Stimulated activated naive CD8-positive, alpha-beta T cell treated with anti-CD3 and anti-CD28 coated beads, Interleukin-15, Interleukin-2, amounts not matched to agents 100 ng/mL and 50 ng/mL, for 24 hours (primary cell): ENCODE measurements at regions not wholly inside any gene's neighbourhood (a gene's known extent, or its start where the extent isn't known, plus 50 kb on each side); places are given as distances from the start of the nearest gene placed in this dataset.
A peak's percentile ranks its signal among the peaks of the same experiment; 100 is the strongest.
"Not testable (repeated sequence)": the region's sequence is repeated elsewhere in the genome, so short reads cannot be mapped to it uniquely, and the experiment has no call there.

Experiments used
- H3K27ac Mint-ChIP-seq: one replicate; pipeline ENCODE4 v1.8.0; 2021; ENCODE audit warnings: mild to moderate bottlenecking, mixed read lengths
- H3K27me3 Mint-ChIP-seq: one replicate; pipeline ENCODE4 v1.8.0; 2021; ENCODE audit warnings: mixed read lengths
- H3K36me3 Mint-ChIP-seq: one replicate; pipeline ENCODE4 v1.8.0; 2021; ENCODE audit warnings: low read depth, mixed read lengths
- H3K4me1 Mint-ChIP-seq: one replicate; pipeline ENCODE4 v1.8.0; 2021; ENCODE audit warnings: low read depth, mixed read lengths
- H3K4me3 Mint-ChIP-seq: one replicate; pipeline ENCODE4 v1.8.0; 2021; ENCODE audit warnings: mild to moderate bottlenecking, mixed read lengths
- H3K9me3 Mint-ChIP-seq: one replicate; pipeline ENCODE4 v1.8.0; 2021; ENCODE audit warnings: mixed read lengths

DNA sequence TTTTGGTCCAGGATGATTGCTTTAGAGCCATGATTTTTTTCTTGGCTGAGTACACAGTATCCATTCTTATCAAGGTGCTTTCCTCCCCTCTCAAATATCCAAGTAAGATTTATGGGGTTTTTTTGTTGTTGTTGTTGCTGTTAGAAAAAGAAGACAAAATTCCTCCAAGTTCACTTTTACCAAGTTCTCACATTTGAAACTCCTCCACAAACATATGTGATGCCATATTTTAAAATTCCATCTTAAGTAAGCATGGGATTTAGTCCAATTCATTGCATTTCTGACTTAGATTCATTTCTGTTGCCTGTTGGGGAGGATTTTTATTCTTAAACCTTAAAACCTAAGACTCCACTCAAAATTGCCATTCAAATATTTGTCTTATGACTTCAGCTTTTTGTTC, 128.6 kb upstream of the SPATA12 start:
- Mint-ChIP-seq H3K4me1 (peaks cover 55% of the 10 kb centered on the region), H3K9me3 (peaks cover 9% of the 10 kb centered on the region), H3K27ac (no peak overlapping the region)

DNA sequence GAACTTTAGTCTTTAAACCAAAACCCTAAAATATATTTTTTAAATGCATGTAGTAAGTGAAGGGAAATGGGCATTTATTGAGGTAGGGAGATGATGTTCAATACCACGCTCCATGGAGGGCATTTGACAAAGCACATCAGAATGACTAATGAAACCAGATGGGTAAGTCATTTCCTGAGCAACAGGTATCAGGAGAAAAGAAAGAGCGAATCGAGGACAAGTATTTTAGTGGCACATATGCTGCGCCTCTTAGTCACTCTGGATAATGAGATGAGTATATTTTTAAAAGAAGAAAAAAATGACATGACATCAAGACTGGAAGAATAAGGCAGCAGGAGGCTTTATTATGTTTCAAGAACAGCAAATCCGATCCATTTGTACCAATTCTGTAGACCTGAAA, 129.0 kb upstream of the ARHGEF3 start:
- peak overlapping the region; percentile 44 for H3K4me3 Mint-ChIP-seq
- peaks cover 15% of the 10 kb centered on the region for H3K36me3 Mint-ChIP-seq
- no peaks in the 10 kb centered on the region for H3K27me3 Mint-ChIP-seq
- H3K4me1 Mint-ChIP-seq, result peaks cover 66% of the 10 kb centered on the region
- peak overlapping the region; percentile 92 for H3K27ac Mint-ChIP-seq
- H3K9me3 Mint-ChIP-seq, result peaks cover 9% of the 10 kb centered on the region

More for the DNA sequence above, 128.6 kb upstream of the SPATA12 start:
- Mint-ChIP-seq H3K4me3 (no peak overlapping the region), H3K36me3 (peaks cover 15% of the 10 kb centered on the region), H3K27me3 (no peaks in the 10 kb centered on the region)

DNA sequence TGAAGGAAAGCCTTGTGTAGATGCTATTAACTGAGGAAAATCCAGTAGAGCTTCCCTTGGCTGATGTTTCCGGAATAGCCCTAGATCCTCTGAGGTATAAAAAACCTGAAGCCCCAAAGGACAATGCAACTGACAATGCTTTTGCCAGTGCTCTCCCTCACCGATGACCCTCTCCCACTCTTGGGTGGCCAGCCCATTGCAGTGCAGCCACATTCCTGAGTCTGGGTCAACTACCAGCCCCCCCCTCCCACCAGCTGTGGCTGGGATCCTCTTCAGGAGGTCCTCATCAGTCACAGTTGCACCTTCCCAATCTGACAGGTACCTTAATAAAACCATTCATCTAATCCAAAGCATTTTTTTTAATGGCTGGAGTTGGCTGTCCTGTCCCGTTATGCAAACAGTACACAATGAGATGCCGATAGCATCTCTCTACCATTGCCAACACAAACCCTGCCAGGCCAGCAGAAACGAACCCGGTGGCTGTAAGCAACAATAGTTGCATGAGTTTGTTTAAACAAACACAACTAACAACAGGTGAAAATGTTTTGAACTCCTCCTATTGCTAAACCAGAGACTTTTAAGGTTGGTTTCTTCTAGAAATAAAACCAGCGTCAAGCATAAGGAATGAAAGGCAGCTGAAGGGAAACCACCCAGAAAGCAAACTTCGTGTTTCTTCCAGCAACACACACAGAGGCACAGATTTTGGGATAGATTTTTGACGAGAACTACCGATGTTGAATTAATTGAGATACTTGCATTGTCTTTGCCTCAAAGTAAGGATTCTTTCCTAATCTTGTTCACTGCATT, 128.3 kb upstream of the ARHGEF3 start:
- H3K4me3 Mint-ChIP-seq, result no peak overlapping the region
- H3K36me3 Mint-ChIP-seq, result peaks cover 15% of the 10 kb centered on the region
- H3K27ac Mint-ChIP-seq, result peak overlapping the region; percentile 92
- peaks cover 9% of the 10 kb centered on the region for H3K9me3 Mint-ChIP-seq
- peaks cover 73% of the 10 kb centered on the region for H3K4me1 Mint-ChIP-seq
- no peaks in the 10 kb centered on the region for H3K27me3 Mint-ChIP-seq

DNA sequence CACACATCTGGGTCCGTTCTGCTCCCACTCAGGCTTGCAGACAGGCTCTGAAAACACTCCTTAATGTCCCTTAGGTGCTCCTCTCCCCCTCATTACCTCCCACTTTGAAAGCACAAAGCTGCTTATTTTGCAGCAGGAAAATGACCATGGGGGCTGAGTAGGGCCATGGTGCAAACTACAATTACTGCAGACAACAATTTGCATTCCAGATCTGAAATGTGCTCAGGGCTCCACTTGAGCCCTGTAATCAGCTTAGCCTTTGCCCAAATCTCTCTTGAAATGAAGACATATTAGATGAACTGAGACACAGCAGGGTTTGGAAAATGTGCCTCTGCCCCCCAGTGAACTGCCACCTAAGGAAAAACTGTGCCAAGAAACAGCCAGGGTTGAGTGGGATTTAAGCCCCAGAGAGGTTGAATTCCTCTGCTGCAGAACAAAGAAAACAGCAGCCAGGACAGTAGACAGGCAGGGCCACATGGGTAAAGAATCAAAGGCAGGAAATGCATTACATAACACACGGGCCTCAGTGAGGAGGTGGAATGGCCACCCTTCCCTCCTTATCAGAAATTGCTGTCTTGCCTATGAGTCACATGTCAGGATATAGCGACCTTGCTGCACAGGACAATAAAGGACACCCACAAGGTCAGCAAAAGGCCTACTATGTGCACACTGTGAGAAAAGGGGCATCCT, 126.8 kb upstream of the ARHGEF3 start:
- Mint-ChIP-seq H3K27me3 (no peaks in the 10 kb centered on the region), H3K27ac (peak overlapping the region; percentile 29), H3K4me3 (no peak overlapping the region), H3K4me1 (peaks cover 88% of the 10 kb centered on the region), H3K9me3 (peaks cover 4% of the 10 kb centered on the region), H3K36me3 (peaks cover 9% of the 10 kb centered on the region)

GRCh38 chr3:56927855-56928254, 126.1 kb upstream of the ARHGEF3 start:
- Mint-ChIP-seq H3K27ac (no peak overlapping the region), H3K9me3 (peaks cover 4% of the 10 kb centered on the region), H3K36me3 (peaks cover 8% of the 10 kb centered on the region), H3K4me3 (no peak overlapping the region), H3K27me3 (no peaks in the 10 kb centered on the region), H3K4me1 (peaks cover 94% of the 10 kb centered on the region)

- H3K4me3 Mint-ChIP-seq, result no peak overlapping the region
- no peaks in the 10 kb centered on the region for H3K9me3 Mint-ChIP-seq
- H3K27ac Mint-ChIP-seq, result peak overlapping the region; percentile 45
- no peaks in the 10 kb centered on the region for H3K27me3 Mint-ChIP-seq
- peaks cover 93% of the 10 kb centered on the region for H3K4me1 Mint-ChIP-seq
- H3K36me3 Mint-ChIP-seq, result peaks cover 2% of the 10 kb centered on the region
These were observed 125.2 kb upstream of the ARHGEF3 start for GRCh38 chr3:56926947-56927282.

DNA sequence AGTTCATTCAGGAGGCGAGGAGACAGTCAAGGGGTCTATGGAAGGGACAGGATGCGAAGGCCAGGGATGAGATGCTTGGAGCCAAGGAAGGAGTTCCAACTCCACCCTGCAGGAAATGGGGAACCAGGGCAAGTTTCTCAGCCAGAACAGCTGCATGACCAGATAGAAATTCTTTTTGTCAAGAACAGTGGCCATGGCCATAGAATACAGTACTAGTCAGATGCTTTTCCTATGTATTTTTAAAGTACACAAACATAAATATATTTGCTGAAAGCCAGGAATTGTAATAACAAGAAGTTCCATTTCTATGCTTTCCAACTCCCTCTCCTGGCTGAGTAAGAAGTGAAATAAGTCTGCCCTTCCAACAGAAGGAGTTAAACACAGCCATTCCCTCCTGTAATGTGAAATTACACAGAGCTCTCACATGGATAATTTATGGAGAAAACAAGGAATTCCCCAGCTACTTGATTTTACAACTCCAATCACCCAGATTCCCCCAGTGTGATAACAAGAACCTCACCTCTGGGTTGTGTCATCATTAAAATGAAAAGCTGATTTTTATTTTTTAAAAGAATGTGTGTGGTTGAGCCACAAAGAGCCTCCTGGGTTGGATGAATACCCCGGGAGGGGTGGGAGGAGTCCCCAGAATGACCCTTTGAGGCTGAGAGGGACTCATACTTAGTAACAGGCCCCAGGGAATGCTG, 124.6 kb upstream of the ARHGEF3 start:
- Mint-ChIP-seq H3K4me1 (peaks cover 93% of the 10 kb centered on the region), H3K27me3 (no peaks in the 10 kb centered on the region), H3K4me3 (no peak overlapping the region), H3K36me3 (no peaks in the 10 kb centered on the region), H3K27ac (peak overlapping the region; percentile 45), H3K9me3 (no peaks in the 10 kb centered on the region)

DNA sequence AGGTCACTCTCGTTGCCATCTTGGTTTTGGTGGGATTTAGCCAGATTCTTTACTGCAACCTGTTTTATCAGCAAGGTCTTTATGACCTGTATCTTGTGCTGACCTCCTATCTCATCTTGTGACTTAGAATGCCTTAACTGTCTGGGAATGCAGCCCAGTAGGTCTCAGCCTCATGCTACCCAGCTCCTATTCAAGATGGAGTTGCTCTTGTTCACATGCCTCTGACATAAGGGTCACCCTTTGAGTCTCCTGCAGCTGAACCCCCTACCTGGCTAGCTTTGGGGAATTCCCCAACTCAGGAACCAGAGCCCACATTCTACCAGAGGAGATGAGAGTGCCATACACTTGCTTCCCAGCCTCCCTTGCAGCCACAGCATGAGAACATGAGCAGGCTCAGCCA, 123.0 kb upstream of the ARHGEF3 start:
- H3K36me3 Mint-ChIP-seq, H3K27me3 Mint-ChIP-seq, H3K4me3 Mint-ChIP-seq, H3K9me3 Mint-ChIP-seq, H3K27ac Mint-ChIP-seq: not testable (repeated sequence)
- peaks cover 91% of the 10 kb centered on the region for H3K4me1 Mint-ChIP-seq

DNA sequence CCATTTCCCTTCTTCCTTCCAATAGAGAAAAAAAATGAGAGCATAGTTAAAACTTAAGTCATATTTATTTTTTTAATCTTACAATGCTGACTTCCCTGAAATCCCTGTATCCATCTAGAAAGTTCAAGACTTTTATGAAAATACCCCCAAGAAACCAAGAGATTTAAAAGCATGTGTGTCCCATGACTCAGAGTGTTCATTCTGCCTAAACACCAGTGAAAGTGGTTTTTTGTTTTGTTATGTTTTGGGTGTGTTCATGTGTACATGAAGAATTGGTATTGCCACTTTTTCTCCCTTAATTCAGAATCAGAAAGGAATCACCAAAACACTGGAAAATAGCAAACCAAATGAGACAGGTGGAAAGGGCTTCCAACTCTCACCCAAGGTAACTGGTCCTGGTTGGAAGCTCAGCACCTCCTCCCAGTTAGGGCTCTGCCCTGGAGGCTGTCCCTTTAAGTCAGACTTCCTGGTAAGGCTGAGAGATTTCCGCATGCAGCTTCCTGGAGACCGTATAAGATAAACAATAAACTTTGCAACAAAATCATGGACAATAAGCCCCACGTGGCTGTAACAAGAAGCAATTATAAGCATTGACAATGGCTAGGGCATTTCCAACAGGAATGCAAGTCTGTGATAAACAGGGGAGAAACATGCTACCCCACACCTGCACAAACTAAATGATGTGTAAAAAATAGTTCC, 121.9 kb upstream of the ARHGEF3 start:
- no peaks in the 10 kb centered on the region for H3K9me3 Mint-ChIP-seq
- H3K36me3 Mint-ChIP-seq, result no peaks in the 10 kb centered on the region
- peaks cover 92% of the 10 kb centered on the region for H3K4me1 Mint-ChIP-seq
- H3K27ac Mint-ChIP-seq, result peak overlapping the region; percentile 82
- peak overlapping the region; percentile 37 for H3K4me3 Mint-ChIP-seq
- no peaks in the 10 kb centered on the region for H3K27me3 Mint-ChIP-seq

- Mint-ChIP-seq H3K27me3 (no peaks in the 10 kb centered on the region), H3K4me3 (peak overlapping the region; percentile 70), H3K4me1 (peaks cover 96% of the 10 kb centered on the region), H3K9me3 (no peaks in the 10 kb centered on the region), H3K36me3 (no peaks in the 10 kb centered on the region), H3K27ac (peak overlapping the region; percentile 82)
These were observed 120.1 kb upstream of the ARHGEF3 start for GRCh38 chr3:56921573-56922453.

GRCh38 chr3:56919797-56920195, 118.0 kb upstream of the ARHGEF3 start:
- no peak overlapping the region for H3K4me3 Mint-ChIP-seq
- H3K36me3 Mint-ChIP-seq, result no peaks in the 10 kb centered on the region
- no peaks in the 10 kb centered on the region for H3K27me3 Mint-ChIP-seq
- H3K4me1 Mint-ChIP-seq, result peaks cover 95% of the 10 kb centered on the region
- no peaks in the 10 kb centered on the region for H3K9me3 Mint-ChIP-seq
- peak overlapping the region; percentile 94 for H3K27ac Mint-ChIP-seq

- no peak overlapping the region for H3K4me3 Mint-ChIP-seq
- no peaks in the 10 kb centered on the region for H3K36me3 Mint-ChIP-seq
- H3K27me3 Mint-ChIP-seq, result no peaks in the 10 kb centered on the region
- peaks cover 95% of the 10 kb centered on the region for H3K4me1 Mint-ChIP-seq
- no peaks in the 10 kb centered on the region for H3K9me3 Mint-ChIP-seq
- H3K27ac Mint-ChIP-seq, result peak overlapping the region; percentile 94
These were observed 117.5 kb upstream of the ARHGEF3 start for GRCh38 chr3:56919137-56919796.

- Mint-ChIP-seq H3K4me1 (peaks cover 95% of the 10 kb centered on the region), H3K36me3 (peaks cover 5% of the 10 kb centered on the region), H3K27me3 (no peaks in the 10 kb centered on the region), H3K9me3 (no peaks in the 10 kb centered on the region), H3K27ac (peak overlapping the region; percentile 94), H3K4me3 (peak overlapping the region; percentile 76)
These were observed 116.4 kb upstream of the ARHGEF3 start for GRCh38 chr3:56918111-56918568.
